ENCODE measurements at regions not wholly inside any gene's neighbourhood (a gene's known extent, or its start where the extent isn't known, plus 50 kb on each side); places are given as distances from the start of the nearest gene placed in this dataset.

GRCh38 chr14:97517566-97518234, 720.5 kb downstream of the VRK1 start:
- DNase-seq (ENCODE audit: low spot score) = no peak

- DNase-seq (ENCODE audit: low spot score) = no peak
Observed at GRCh38 chr14:97523936-97524335, 726.8 kb downstream of the VRK1 start.

- no peak for DNase-seq (ENCODE audit: low spot score)
Observed at GRCh38 chr14:97524589-97525319, 727.6 kb downstream of the VRK1 start.

GRCh38 chr14:97527993-97528392, 730.8 kb downstream of the VRK1 start:
- no peak for DNase-seq (ENCODE audit: low spot score)

GRCh38 chr14:97532052-97532451, 734.9 kb downstream of the VRK1 start:
- no peak for DNase-seq (ENCODE audit: low spot score)

GRCh38 chr14:97536421-97536820, 739.2 kb downstream of the VRK1 start:
- no peak for DNase-seq (ENCODE audit: low spot score)

DNA sequence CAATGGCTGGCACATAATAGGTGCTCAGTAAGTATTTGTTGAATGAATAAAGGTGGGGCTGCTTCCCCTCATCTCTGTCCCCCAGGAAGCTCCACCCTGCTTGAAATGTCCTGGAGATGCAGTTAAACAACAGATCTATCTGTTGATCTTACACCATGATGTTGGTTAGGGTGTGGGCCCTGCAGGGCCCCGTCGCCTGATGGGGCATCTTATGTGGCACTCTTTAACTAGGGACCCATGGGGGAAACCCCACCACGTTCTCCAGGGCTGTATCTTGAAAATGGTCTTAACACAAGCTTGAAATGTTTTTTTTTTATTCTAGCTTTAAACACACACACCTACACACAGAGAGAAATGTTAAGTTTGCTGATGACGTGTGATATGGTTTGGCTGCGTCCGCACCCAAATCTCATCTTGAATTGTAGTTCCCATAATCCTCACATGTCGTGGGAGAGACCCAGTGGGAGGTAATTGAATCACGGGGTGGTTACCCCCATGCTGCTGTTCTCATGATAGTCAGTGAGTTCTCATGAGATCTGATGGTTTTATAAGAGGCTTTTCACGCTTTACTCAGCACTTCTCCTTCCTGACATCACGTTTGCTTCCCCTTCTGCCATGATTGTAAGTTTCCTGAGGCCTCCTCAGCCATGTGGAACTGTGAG, 741.7 kb downstream of the VRK1 start:
- no peak for DNase-seq (ENCODE audit: low spot score)

DNA sequence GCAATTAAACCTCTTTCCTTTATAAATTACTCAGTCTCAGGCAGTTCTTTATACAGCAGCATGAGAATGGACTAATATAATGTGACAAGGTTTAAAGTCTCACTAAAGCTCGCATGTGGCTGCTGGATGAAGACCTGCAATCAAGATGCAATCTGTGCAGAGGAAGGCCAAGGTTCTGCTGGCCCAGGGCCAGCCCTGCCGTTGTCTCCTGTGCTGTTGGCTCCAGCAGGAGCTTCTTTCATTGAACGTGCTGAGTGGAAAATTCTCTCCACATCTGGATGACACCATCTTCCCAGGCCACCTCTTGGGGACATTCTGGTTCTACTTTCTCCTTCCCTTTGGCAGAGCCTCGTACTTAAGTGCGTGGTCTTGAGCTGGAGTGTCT, 742.2 kb downstream of the VRK1 start:
- DNase-seq (ENCODE audit: low spot score) = no peak

- DNase-seq (ENCODE audit: low spot score) = no peak
Observed at GRCh38 chr14:97539884-97540283, 742.7 kb downstream of the VRK1 start.

DNA sequence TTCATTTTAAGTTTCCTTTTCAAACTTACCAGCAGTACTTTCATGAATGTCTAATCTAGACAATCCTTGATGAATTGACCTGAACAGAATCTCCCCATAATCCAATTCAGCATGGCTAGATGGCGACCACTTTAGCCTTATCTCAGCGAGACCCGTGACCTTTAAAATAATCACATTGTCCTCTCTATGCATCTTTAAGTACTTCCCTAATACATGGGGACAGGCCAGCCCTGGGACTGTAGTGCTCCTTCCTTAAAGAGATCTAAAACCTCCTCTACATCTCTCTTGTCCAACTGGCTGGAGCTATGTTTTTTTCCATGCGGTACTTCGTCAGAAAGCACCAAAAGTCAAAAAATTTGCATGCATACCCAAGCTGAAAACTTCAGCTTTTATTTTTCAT, 746.0 kb downstream of the VRK1 start:
- no peak for DNase-seq (ENCODE audit: low spot score)

GRCh38 chr14:97543816-97544215, 746.6 kb downstream of the VRK1 start:
- no peak for DNase-seq (ENCODE audit: low spot score)

GRCh38 chr14:97544571-97544970, 747.4 kb downstream of the VRK1 start:
- DNase-seq (ENCODE audit: low spot score) = no peak

DNA sequence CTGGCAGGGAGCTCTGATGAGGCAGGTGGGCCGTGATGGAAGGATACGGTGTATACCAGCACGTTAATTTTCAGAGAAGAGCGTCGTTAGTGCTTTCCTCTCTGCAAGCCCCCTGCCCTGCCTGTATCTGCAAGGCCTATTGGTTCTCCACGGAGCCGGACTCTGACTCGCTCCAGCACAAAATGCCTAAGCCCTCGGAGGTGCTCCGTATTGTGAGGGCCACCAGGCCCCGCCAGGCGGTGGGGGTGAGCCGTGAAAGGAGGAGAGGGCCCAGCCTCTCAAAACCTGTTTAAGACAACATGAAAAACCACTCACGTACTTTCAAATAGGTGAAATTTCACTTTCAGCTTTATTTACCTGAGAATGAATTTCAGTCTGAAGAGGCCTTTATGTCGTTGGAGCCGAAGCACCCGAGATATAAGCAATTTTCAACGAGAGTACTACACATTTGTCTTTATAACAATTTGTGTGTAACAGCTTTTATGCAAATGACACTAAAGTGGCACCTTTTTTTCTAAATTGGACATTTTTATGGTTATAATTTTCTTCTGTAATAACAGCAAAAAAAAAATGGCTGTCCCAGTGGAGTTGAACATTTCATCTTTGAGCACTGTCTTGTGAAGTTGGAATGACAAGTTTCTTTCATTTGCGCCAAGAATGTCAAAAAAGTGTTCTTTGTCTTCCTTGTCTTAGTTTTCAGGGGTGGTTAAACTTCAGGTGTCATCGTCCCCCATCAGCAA, 749.5 kb downstream of the VRK1 start:
- DNase-seq (ENCODE audit: low spot score) = no peak

- no peak for DNase-seq (ENCODE audit: low spot score)
Observed at GRCh38 chr14:97550463-97550862, 753.3 kb downstream of the VRK1 start.

DNA sequence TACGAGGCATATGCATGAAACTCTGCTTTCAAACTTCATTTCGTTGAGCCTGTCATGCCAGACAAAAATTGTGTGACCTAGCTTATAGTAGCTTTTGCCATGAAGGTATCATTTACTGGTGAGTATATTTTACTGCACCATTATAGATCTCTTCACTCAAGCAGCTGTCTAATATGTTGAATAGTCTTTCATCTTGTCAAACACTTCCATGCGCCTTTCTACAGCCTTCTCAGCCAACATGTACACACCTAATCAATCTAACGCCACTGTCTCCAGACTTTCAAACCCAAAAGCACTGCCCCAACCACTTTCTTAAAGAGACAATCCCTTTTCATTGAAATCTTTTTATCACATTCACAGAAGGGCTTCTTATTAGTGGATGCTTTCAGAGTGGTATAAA, 757.4 kb downstream of the VRK1 start:
- DNase-seq (ENCODE audit: low spot score) = no peak

DNA sequence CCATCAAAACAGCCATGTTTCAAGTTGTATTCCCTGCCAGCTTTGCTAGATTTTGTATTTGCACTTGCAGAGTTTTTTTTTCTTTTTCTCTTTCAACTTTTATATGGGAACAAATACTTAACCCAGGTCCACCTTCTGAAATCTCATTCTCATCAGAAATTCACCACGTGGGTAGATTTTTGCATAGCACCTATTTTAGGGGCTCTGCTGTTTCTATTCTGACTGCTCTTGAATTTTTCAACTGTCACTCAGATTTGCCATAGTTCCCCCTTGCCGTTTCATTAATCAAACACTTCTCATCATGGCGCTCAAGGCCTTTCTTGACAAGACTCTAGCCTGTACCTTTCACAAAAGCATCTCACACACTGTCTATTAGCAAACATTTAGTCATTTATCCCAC, 767.2 kb downstream of the VRK1 start:
- DNase-seq (ENCODE audit: low spot score) = no peak

DNA sequence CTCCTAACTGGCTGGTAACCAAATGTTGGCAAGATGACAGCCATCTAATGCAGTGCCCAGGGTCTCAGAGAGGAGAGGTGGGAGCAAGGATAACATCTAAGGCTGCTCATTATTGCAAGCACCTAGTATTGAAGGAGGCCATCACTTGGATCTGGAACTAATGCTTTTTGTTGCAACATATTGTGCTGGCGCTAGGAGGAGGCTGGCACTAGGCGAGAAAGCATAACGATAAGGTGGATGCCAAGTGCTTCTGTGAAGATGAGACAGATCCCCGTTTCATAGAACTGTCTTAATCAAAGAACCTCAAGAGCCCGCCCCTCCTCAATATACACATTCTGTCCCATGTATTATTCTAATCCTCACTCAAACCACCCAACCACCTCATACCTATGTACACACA, 774.0 kb downstream of the VRK1 start:
- no peak for DNase-seq (ENCODE audit: low spot score)

GRCh38 chr14:97571866-97572555, 774.8 kb downstream of the VRK1 start:
- no peak for DNase-seq (ENCODE audit: low spot score)

DNA sequence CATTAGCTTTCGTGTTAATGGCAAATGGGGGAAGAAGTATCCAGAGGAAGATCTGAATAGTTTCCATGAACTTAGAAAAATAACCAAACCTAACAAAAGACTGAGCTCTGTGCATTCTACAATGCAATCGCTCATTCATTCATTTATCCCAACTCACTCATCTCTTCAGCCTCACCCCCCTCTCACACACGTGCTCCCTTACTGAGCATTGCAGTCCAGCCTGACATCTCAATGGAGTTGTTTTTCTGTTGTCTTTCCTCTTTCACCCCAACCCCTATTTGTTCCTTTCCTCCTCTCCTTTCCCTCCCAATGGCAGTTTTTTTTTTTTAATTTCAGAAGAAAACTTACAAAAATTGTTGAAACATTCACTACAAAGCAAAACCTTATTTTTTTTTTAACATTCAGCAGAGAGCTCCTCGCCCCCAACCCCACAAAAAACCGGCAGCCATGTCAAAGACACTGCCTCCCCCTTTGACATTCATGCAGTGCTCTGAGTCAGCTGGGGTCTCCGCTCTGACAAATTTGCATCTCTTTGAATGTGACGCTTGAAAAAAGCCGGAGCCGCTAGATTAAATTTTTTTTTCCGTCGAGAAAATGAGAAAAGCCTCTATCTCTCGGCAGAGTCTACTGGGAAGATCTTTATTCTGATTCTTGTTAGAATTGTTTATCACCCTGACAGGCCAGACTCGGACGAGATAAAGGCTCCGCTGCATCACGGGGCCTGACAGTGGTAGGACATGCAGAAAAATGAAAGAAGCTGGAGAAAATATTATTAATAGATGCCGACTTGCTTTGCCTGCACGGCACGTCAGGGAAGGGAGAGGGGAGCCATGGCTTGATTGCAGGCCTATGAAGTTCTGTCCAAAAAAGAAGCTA, 775.6 kb downstream of the VRK1 start:
- DNase-seq (ENCODE audit: low spot score) = no peak

DNA sequence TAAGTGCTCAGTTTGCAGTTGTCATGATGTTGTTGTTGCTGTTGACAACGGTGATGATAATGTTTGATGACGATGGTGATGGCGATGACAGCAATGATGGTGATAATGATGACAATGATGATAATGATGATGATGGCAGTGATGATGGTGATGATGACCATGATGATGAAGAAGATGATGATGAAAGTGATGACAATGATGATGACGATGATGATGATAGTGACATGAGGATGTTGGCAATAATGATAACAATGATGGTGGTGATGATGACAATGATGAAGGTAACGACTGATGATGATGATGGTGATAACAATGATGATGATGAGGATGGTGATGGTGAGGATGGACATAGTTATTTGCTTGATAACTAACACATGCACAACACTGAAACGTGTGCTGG, 778.5 kb downstream of the VRK1 start:
- DNase-seq (ENCODE audit: low spot score) = no peak

DNA sequence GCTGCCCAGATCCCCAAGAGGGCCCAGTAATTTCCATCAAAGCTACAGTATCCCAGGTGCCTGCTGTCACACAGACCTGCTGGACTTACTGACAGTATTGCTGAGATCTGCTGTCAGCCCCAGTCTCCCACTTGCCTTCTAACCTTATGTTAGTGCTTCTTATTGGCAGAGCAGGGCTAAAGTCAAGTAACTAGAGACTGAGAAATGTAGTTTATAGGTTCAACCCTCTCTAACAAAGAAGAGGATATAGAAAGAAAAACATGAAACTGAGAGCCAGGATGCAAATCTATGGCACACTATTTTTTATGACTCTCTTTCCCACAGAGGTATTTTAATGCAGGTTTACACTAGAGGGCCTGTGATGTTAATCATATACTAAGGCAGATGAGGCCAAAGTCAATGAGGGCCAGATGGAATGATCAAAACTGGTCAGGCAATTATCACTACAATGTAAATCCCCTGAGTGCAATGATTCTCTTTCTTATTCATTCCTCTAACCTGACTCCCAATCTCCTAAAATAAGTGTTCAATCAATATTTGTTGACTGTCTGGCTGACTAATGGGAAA, 781.9 kb downstream of the VRK1 start:
- no peak for DNase-seq (ENCODE audit: low spot score)
